Kidney epithelial cell (primary cell): ENCODE measurements at regions not wholly inside any gene's neighbourhood (a gene's known extent, or its start where the extent isn't known, plus 50 kb on each side); places are given as distances from the start of the nearest gene placed in this dataset.

Experiments used
- DNase-seq: peaks from one replicate; pipeline ENCODE4 v3.0.0-alpha.2; 2010; ENCODE audit warnings: low read depth
- H3K27me3 ChIP-seq: 2 replicates; pipeline ENCODE4 v1.6.0; 2011; ENCODE audit warnings: low read length; ENCODE audit not compliant: control insufficient read depth, insufficient read depth
- H3K36me3 ChIP-seq: 2 replicates; pipeline ENCODE4 v1.5.1; 2011; ENCODE audit warnings: low read length; ENCODE audit not compliant: control insufficient read depth, insufficient read depth
- H3K4me3 ChIP-seq: 2 replicates; pipeline ENCODE4 v1.5.1; 2011; ENCODE audit warnings: low read depth, mild to moderate bottlenecking, control low read depth, low read length
- CTCF ChIP-seq: IDR thresholded peaks from 2 replicates; pipeline ENCODE4 v1.5.1; 2011; ENCODE audit warnings: mild to moderate bottlenecking, moderate library complexity, low read length, control low read depth, inconsistent platforms; ENCODE audit not compliant: insufficient read depth, poor library complexity, severe bottlenecking

- Histone ChIP-seq H3K36me3 (no peaks in the 10 kb centered on the region), H3K4me3 (no peak overlapping the region), H3K27me3 (no peaks in the 10 kb centered on the region)
- no peak for DNase-seq
- TF ChIP-seq CTCF = no peak
Observed at GRCh38 chr5:130712324-130712723, 452.7 kb downstream of the HINT1 start.

DNA sequence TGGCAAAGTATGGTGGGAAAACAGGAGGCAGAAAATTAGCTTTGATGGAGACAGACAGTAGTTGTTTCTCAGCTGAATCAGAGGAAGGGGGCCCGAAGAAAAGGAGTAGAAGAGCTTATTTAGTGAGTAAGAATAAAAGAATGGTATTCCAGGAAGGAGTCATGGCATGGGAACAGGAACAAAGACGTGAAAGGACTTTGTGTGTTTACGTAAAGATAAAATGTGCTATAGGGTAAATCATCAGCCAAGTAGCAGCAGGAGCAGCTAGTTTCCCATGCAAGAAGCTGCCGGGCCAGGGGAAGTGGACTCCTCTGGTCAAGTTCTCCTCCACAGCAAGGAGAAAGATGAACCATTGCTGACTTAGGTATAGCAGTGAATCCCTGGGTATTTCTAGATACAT, 454.5 kb downstream of the HINT1 start:
- peak; percentile 53 for DNase-seq
- Histone ChIP-seq H3K4me3 (no peak overlapping the region), H3K36me3 (no peaks in the 10 kb centered on the region), H3K27me3 (no peaks in the 10 kb centered on the region)
- no peak for TF ChIP-seq CTCF

- Histone ChIP-seq H3K36me3 (no peaks in the 10 kb centered on the region), H3K4me3 (no peak overlapping the region), H3K27me3 (no peaks in the 10 kb centered on the region)
- TF ChIP-seq CTCF = no peak
- DNase-seq = no peak
Observed at GRCh38 chr5:130708754-130709153, 456.3 kb downstream of the HINT1 start.

- H3K27me3 ChIP-seq = no peaks in the 10 kb centered on the region
- no peaks in the 10 kb centered on the region for H3K36me3 ChIP-seq
- no peak for TF ChIP-seq CTCF
- no peak overlapping the region for H3K4me3 ChIP-seq
- no peak for DNase-seq
Observed at GRCh38 chr5:130706696-130707095, 458.4 kb downstream of the HINT1 start.

DNA sequence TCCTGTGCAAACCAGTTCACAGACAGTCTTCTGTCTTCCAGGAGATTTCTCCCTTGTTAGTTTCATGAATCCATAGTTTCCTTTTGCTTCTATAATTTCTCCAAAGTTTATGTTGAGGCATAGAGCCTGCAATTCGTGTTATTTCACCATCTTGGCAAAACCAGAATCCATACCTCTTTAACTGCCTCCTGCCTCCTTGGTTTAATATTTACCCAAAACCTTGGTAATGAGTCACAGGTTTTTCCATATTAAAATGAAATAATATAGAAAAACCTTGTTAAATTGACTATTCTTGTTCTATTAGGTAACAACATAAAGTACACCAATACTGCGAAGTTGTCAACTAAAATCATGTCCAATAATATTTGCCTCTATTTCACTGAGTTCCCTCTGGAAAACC, 459.7 kb downstream of the HINT1 start:
- Histone ChIP-seq H3K4me3 (no peak overlapping the region), H3K27me3 (no peaks in the 10 kb centered on the region), H3K36me3 (no peaks in the 10 kb centered on the region)
- DNase-seq = no peak
- no peak for TF ChIP-seq CTCF

- no peak overlapping the region for H3K4me3 ChIP-seq
- no peaks in the 10 kb centered on the region for H3K27me3 ChIP-seq
- DNase-seq = no peak
- no peak for TF ChIP-seq CTCF
- H3K36me3 ChIP-seq = no peaks in the 10 kb centered on the region
Observed at GRCh38 chr5:130693509-130693908, 471.5 kb downstream of the HINT1 start.
